ENCODE measurements at regions not wholly inside any gene's neighbourhood (a gene's known extent, or its start where the extent isn't known, plus 50 kb on each side); places are given as distances from the start of the nearest gene placed in this dataset.

DNA sequence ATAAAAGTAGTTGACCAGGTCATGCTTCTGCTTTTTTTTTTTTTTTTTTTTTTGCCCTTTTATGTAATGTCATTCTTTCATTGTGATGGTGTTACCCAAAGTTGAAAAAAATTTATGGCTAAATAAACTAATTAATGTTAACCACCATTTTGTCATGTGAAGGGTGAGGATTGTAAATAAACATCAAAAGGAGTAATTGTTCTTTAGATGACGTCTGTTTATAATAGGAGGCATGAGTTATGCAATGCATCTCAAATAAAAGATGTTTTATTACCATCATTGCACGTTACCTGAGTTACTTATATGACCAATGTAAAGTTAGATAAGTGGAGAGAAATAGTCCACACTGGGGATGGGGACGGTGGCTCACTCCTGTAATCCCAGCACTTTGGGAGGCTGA is 349.9 kb upstream of the PDE3A start:
- FAIRE-seq (no peak), DNase-seq (ENCODE audit: insufficient read length) (no peak)
- TF ChIP-seq POLR2A (IDR thresholded peaks at IDR 0.05; ENCODE audit: low read depth, low read length) (no peak), TAF1 (IDR thresholded peaks at IDR 0.05; ENCODE audit: borderline replicate concordance, low read depth, low read length) (no peak), POLR2AphosphoS5 (IDR thresholded peaks at IDR 0.05; ENCODE audit: low read depth, low read length) (no peak)

DNA sequence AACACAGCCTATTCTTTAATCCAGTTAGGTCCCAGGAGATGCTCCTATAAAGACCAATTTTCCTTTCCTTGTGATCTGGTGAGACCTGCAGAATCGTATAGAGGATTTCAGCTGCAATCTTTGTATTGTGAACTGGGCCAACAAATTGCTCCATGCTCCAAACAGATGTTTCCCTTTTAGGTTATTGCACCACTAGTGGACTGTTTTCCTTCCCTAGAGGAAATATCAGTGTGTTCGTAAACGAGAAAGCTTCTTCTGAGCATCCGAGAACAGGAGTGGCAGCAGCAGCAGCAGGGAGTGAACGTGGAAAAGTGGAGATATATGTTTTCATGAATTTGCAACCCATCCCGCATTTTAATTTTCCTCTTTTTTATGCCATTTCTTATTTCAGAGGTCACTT is 344.1 kb upstream of the PDE3A start:
- TF ChIP-seq TAF1 (IDR thresholded peaks at IDR 0.05; ENCODE audit: borderline replicate concordance, low read depth, low read length): no peak
- no peak for TF ChIP-seq POLR2AphosphoS5 (IDR thresholded peaks at IDR 0.05; ENCODE audit: low read depth, low read length)
- no peak for TF ChIP-seq POLR2A (IDR thresholded peaks at IDR 0.05; ENCODE audit: low read depth, low read length)
- FAIRE-seq: no peak
- DNase-seq (ENCODE audit: insufficient read length): no peak

DNA sequence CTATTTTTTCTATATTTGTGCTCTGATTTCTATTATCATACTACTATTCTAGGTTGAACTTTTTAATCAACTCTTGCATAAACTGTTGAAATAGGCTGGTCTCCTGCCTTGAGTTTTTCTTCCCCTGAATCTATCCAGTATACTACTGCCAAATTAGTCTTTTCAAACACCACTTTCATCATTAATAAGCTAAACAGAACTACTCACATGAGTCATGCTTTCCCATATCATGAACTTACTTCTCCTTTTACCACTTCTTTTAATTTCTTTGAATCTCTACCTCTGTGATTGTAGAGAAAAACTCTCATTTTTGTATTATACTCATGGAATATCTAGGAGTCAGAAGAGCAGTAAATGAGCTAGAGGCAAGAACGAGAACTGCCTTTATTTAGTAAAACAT is 340.3 kb upstream of the PDE3A start:
- no peak for FAIRE-seq
- TF ChIP-seq TAF1 (IDR thresholded peaks at IDR 0.05; ENCODE audit: borderline replicate concordance, low read depth, low read length) (no peak), POLR2A (IDR thresholded peaks at IDR 0.05; ENCODE audit: low read depth, low read length) (no peak), POLR2AphosphoS5 (IDR thresholded peaks at IDR 0.05; ENCODE audit: low read depth, low read length) (no peak)
- no peak for DNase-seq (ENCODE audit: insufficient read length)

DNA sequence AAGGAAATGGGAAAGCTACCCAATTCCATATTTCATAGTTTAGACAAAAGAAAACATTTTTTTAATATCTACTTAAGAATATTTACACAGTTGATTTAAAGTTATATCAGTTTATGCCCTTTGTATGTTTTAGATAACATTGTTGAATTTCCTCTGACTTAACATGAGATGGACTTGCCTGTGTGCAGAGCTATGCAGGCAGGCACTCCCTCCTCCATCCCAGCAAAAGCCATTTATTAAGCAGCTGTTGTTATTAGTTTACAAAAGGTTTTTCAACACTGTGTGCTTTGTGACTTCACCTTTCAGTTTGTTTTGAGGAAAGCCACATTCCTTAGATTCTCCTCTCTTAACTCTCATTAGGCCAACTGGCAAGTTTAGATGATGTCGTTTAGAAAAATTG is 337.5 kb upstream of the PDE3A start:
- FAIRE-seq: no peak
- TF ChIP-seq POLR2A (IDR thresholded peaks at IDR 0.05; ENCODE audit: low read depth, low read length) (no peak), POLR2AphosphoS5 (IDR thresholded peaks at IDR 0.05; ENCODE audit: low read depth, low read length) (no peak), TAF1 (IDR thresholded peaks at IDR 0.05; ENCODE audit: borderline replicate concordance, low read depth, low read length) (no peak)
- DNase-seq (ENCODE audit: insufficient read length): no peak

DNA sequence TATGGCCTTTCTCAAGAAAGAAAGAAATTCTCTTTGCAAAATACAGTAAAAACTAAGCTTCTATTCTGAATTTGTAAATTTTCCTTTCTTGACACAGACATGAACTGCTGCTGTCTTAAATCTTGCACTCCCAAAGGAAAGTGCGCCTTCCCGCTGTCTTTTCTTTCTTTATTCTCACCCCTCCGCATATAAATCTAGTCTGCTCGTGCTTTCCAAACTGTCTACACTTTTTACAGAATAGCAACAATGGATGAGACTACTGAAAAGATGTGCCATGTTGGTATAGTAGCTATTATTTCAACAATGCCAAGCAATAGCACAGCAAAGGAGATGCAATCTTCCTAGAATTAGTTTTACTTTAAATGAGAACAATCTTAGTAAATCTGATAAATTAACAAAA is 328.8 kb upstream of the PDE3A start:
- no peak for TF ChIP-seq POLR2AphosphoS5 (IDR thresholded peaks at IDR 0.05; ENCODE audit: low read depth, low read length)
- no peak for TF ChIP-seq TAF1 (IDR thresholded peaks at IDR 0.05; ENCODE audit: borderline replicate concordance, low read depth, low read length)
- no peak for TF ChIP-seq POLR2A (IDR thresholded peaks at IDR 0.05; ENCODE audit: low read depth, low read length)
- FAIRE-seq (no peak), DNase-seq (ENCODE audit: insufficient read length) (no peak)

DNA sequence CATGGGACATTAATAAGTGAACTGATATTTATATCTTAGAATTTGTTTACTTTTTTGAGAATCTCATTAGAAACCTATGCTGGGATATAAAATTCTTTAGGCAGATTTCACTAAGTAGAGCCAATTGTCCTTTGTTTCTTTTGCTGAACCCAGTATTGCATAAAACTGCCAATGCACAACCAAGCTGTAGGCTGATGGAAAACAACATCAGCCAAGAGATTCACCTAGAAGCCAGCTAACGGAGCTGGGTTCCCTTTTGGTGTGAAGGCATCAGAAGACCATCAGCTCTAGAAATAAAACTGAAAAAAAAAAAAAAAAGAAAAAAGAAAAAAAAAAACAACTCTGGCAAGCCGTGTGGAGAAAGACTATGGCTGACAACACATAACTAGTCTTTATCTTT is 328.2 kb upstream of the PDE3A start:
- no peak for DNase-seq (ENCODE audit: insufficient read length)
- no peak for FAIRE-seq

DNA sequence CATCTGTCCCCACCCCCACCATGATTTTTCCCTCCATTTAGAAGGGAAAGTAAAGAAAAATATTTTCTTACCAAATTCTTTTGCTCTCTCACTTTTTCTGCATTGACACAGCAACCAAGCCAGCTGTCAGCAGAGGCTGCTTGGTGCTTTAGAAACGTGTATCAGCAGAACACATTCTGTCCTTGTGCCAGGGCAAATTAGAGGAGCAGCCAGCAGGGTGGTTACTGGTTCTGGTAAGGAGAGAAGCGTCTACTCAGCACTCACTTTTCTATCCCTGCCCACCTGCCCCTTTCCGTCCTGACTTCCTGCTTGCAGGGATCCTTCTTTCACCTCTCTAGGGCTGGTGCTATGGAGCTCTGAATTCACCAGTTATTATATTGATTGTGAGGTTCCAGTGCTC is 327.5 kb upstream of the PDE3A start:
- no peak for DNase-seq (ENCODE audit: insufficient read length)
- TF ChIP-seq POLR2A (IDR thresholded peaks at IDR 0.05; ENCODE audit: low read depth, low read length) (no peak), POLR2AphosphoS5 (IDR thresholded peaks at IDR 0.05; ENCODE audit: low read depth, low read length) (no peak), TAF1 (IDR thresholded peaks at IDR 0.05; ENCODE audit: borderline replicate concordance, low read depth, low read length) (no peak)
- FAIRE-seq: no peak

More for the DNA sequence above, 328.2 kb upstream of the PDE3A start:
- TF ChIP-seq TAF1 (IDR thresholded peaks at IDR 0.05; ENCODE audit: borderline replicate concordance, low read depth, low read length) (no peak), POLR2A (IDR thresholded peaks at IDR 0.05; ENCODE audit: low read depth, low read length) (no peak), POLR2AphosphoS5 (IDR thresholded peaks at IDR 0.05; ENCODE audit: low read depth, low read length) (no peak)

DNA sequence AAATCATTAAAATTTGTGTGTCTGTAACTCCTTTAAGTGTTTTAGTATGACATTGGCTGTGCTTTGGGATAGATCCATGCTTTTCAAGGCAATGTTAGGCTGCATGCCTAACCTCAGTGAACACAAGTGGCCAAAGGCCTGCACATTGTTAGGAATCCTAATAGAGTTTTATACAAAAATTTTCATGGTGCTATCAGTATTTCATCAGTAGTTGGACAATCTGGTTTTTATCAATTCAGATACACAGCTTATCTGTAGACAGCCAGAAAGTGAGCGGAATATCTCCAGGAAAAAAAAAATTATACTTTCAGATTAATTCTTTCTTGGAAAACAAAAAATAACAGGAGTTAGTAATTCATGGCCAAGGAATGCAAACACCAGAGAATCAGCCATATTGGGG is 324.0 kb upstream of the PDE3A start:
- no peak for FAIRE-seq
- DNase-seq (ENCODE audit: insufficient read length): no peak
- TF ChIP-seq POLR2AphosphoS5 (IDR thresholded peaks at IDR 0.05; ENCODE audit: low read depth, low read length): no peak
- TF ChIP-seq POLR2A (IDR thresholded peaks at IDR 0.05; ENCODE audit: low read depth, low read length): no peak
- TF ChIP-seq TAF1 (IDR thresholded peaks at IDR 0.05; ENCODE audit: borderline replicate concordance, low read depth, low read length): no peak

DNA sequence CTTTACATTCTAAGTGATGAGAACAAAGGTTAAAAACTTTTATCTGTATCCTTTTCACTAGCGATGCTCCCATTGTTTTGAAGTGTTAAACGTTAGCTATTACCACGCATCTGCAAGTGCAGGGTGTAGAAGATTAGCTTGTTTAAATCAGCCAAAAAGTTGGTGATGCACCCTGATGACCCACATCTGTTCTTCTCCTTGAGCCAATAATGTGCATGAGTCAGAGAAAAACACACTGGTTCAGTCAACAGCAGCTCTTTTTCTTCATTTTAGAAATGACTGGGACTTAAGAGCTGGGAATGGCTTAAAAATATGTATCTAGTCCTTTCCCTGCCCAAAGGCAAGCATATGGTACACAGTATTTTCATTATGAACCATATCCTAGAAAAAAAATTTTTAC is 323.5 kb upstream of the PDE3A start:
- TF ChIP-seq POLR2AphosphoS5 (IDR thresholded peaks at IDR 0.05; ENCODE audit: low read depth, low read length) (no peak), POLR2A (IDR thresholded peaks at IDR 0.05; ENCODE audit: low read depth, low read length) (no peak), TAF1 (IDR thresholded peaks at IDR 0.05; ENCODE audit: borderline replicate concordance, low read depth, low read length) (no peak)
- no peak for DNase-seq (ENCODE audit: insufficient read length)
- FAIRE-seq: no peak

DNA sequence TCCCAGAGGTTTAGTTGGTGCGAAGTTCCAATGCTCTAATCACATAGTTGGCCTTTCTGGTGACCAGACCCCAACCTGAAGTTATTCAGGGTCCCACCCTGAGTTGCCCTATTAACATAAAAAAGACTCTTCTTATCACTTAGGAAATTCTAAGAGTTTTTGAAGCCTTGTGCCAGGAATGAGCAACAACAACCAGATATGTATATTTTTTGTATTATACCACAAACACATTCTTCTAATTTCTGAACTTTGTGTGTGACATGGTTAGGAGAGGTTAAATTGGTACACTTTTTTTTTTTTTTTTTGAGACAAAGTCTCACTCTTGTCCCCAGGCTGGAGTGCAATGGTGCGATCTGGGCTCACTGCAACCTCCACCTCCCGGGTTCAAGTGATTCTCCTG is 320.4 kb upstream of the PDE3A start:
- no peak for DNase-seq (ENCODE audit: insufficient read length)
- no peak for TF ChIP-seq POLR2AphosphoS5 (IDR thresholded peaks at IDR 0.05; ENCODE audit: low read depth, low read length)
- no peak for TF ChIP-seq TAF1 (IDR thresholded peaks at IDR 0.05; ENCODE audit: borderline replicate concordance, low read depth, low read length)
- TF ChIP-seq POLR2A (IDR thresholded peaks at IDR 0.05; ENCODE audit: low read depth, low read length): no peak
- FAIRE-seq: no peak

DNA sequence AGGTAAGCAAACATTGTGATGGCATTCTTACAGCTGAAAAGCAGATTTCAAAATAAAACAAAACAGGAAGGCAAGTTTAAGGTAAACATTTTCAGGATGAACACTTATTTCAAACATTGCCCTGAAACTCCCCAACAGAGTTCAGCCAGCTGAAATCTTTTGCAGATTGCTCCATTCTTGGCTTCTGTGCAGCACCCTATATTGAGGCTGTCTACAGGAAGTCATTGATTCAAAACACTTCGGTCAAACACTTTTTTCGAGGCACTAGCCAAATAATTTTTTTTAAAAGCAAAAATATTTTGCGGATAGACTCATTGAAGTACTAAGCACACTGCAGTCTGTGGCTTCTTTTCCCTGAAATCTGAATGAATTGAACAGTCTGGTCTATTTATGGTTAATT is 318.1 kb upstream of the PDE3A start:
- TF ChIP-seq TAF1 (IDR thresholded peaks at IDR 0.05; ENCODE audit: borderline replicate concordance, low read depth, low read length) (no peak), POLR2AphosphoS5 (IDR thresholded peaks at IDR 0.05; ENCODE audit: low read depth, low read length) (no peak), POLR2A (IDR thresholded peaks at IDR 0.05; ENCODE audit: low read depth, low read length) (no peak)
- DNase-seq (ENCODE audit: insufficient read length) (no peak), FAIRE-seq (no peak)

DNA sequence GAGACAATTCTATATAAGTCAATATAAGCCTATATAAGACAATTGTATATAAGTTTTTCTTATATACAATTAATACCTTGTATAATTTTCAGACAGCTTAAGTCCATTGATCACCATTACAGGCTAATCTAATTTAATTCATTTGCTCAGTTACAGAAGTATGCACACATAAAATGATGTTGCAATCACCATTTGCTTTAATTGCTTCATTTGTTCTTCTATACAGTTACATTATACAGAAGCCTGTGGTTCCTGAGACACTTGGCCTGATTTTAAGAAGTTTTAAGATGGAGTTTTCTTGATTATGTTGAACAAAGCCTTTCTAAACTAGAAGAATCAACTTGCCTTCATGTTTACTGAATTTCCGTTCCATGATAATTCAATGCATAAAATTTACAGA is 314.6 kb upstream of the PDE3A start:
- no peak for FAIRE-seq
- TF ChIP-seq TAF1 (IDR thresholded peaks at IDR 0.05; ENCODE audit: borderline replicate concordance, low read depth, low read length): no peak
- TF ChIP-seq POLR2A (IDR thresholded peaks at IDR 0.05; ENCODE audit: low read depth, low read length): no peak
- TF ChIP-seq POLR2AphosphoS5 (IDR thresholded peaks at IDR 0.05; ENCODE audit: low read depth, low read length): no peak
- no peak for DNase-seq (ENCODE audit: insufficient read length)

DNA sequence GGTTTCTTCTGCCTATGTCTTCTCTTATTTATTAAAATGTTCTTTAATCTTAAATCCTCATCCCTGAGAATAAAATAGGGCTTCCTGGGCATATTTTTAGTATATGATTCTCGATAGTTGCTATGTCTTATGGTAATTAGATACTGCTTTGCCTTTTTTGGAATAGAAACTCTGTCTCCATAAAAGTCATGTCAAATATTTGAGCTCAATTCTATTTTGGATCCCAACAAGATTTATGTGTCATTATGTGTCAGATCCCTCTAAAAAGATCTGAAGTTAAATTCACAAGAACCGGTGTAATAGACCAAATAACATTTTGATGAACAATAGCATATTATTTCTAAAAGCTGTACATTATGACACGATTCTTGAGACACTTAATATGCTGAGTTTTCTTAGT is 312.5 kb upstream of the PDE3A start:
- DNase-seq (ENCODE audit: insufficient read length) (no peak), FAIRE-seq (no peak)
- no peak for TF ChIP-seq POLR2A (IDR thresholded peaks at IDR 0.05; ENCODE audit: low read depth, low read length)
- TF ChIP-seq TAF1 (IDR thresholded peaks at IDR 0.05; ENCODE audit: borderline replicate concordance, low read depth, low read length): no peak
- TF ChIP-seq POLR2AphosphoS5 (IDR thresholded peaks at IDR 0.05; ENCODE audit: low read depth, low read length): no peak

All from GM12892 (cell line).